ENCODE measurements at regions not wholly inside any gene's neighbourhood (a gene's known extent, or its start where the extent isn't known, plus 50 kb on each side); places are given as distances from the start of the nearest gene placed in this dataset.
"Not testable (repeated sequence)": the region's sequence is repeated elsewhere in the genome, so short reads cannot be mapped to it uniquely, and the experiment has no call there.

- no peak for DNase-seq (ENCODE audit: extremely low read depth, low read depth)
Measured at GRCh38 chr2:139742216-139743172, 962.3 kb upstream of the NXPH2 start.

GRCh38 chr2:139737659-139738058 is 957.5 kb upstream of the NXPH2 start:
- no peak for DNase-seq (ENCODE audit: extremely low read depth, low read depth)

GRCh38 chr2:139730197-139730596 is 950.0 kb upstream of the NXPH2 start:
- DNase-seq (ENCODE audit: extremely low read depth, low read depth), result no peak

GRCh38 chr2:139721411-139721995 is 941.3 kb upstream of the NXPH2 start:
- no peak for DNase-seq (ENCODE audit: extremely low read depth, low read depth)

- no peak for DNase-seq (ENCODE audit: extremely low read depth, low read depth)
Measured at GRCh38 chr2:139720056-139720455, 939.9 kb upstream of the NXPH2 start.

- no peak for DNase-seq (ENCODE audit: extremely low read depth, low read depth)
Measured at GRCh38 chr2:139704606-139705005, 924.4 kb upstream of the NXPH2 start.

- no peak for DNase-seq (ENCODE audit: extremely low read depth, low read depth)
Measured at GRCh38 chr2:139694327-139694726, 914.1 kb upstream of the NXPH2 start.

- no peak for DNase-seq (ENCODE audit: extremely low read depth, low read depth)
Measured at GRCh38 chr2:139686205-139686604, 906.0 kb upstream of the NXPH2 start.

GRCh38 chr2:139685090-139685983 is 905.1 kb upstream of the NXPH2 start:
- DNase-seq (ENCODE audit: extremely low read depth, low read depth), result no peak

GRCh38 chr2:139684286-139684860 is 904.2 kb upstream of the NXPH2 start:
- no peak for DNase-seq (ENCODE audit: extremely low read depth, low read depth)

- no peak for DNase-seq (ENCODE audit: extremely low read depth, low read depth)
Measured at GRCh38 chr2:139674577-139674976, 894.4 kb upstream of the NXPH2 start.

GRCh38 chr2:139673447-139673846 is 893.3 kb upstream of the NXPH2 start:
- DNase-seq (ENCODE audit: extremely low read depth, low read depth), result not testable (repeated sequence)

GRCh38 chr2:139669675-139670074 is 889.5 kb upstream of the NXPH2 start:
- no peak for DNase-seq (ENCODE audit: extremely low read depth, low read depth)

- no peak for DNase-seq (ENCODE audit: extremely low read depth, low read depth)
Measured at GRCh38 chr2:139652385-139652784, 872.2 kb upstream of the NXPH2 start.

- DNase-seq (ENCODE audit: extremely low read depth, low read depth), result no peak
Measured at GRCh38 chr2:139645617-139646016, 865.4 kb upstream of the NXPH2 start.

GRCh38 chr2:139643139-139643538 is 862.9 kb upstream of the NXPH2 start:
- no peak for DNase-seq (ENCODE audit: extremely low read depth, low read depth)

- no peak for DNase-seq (ENCODE audit: extremely low read depth, low read depth)
Measured at GRCh38 chr2:139631966-139632365, 851.8 kb upstream of the NXPH2 start.

GRCh38 chr2:139628931-139629330 is 848.7 kb upstream of the NXPH2 start:
- no peak for DNase-seq (ENCODE audit: extremely low read depth, low read depth)

GRCh38 chr2:139626128-139626527 is 845.9 kb upstream of the NXPH2 start:
- DNase-seq (ENCODE audit: extremely low read depth, low read depth), result no peak

- no peak for DNase-seq (ENCODE audit: extremely low read depth, low read depth)
Measured at GRCh38 chr2:139622691-139623090, 842.5 kb upstream of the NXPH2 start.

GRCh38 chr2:139617747-139618146 is 837.6 kb upstream of the NXPH2 start:
- no peak for DNase-seq (ENCODE audit: extremely low read depth, low read depth)

All from NCI-H460 (cell line).